SK-N-DZ (cell line): ENCODE measurements at regions not wholly inside any gene's neighbourhood (a gene's known extent, or its start where the extent isn't known, plus 50 kb on each side); places are given as distances from the start of the nearest gene placed in this dataset.
A peak's percentile ranks its signal among the peaks of the same experiment; 100 is the strongest.
"Not testable (repeated sequence)": the region's sequence is repeated elsewhere in the genome, so short reads cannot be mapped to it uniquely, and the experiment has no call there.

Experiments
- DNase-seq: peaks from one replicate; pipeline ENCODE4 v3.0.0-alpha.2; 2015; ENCODE audit warnings: low spot score

- DNase-seq = not testable (repeated sequence)
These were observed 51.8 kb upstream of the SLC39A8 start for GRCh38 chr4:102397056-102397455.

DNA sequence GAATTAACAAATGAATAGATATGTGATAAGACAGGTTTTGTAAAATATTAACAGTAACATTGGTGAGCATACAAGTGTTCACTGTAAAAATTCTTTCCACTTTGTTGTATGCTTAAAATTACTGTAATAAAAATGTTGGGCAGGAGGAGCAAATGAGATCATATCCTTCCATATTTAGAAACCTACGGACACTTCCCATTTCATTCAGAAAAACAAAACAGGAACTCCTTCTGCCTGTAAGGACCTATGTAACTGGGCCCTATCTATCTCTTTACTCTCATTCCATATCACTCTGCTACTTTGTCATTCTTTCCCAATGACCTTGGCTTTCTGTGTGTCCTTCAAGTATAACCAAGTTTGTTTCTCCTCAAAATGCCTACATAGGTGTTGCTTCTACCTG, 53.7 kb upstream of the SLC39A8 start:
- no peak for DNase-seq

GRCh38 chr4:102400898-102401297, 55.6 kb upstream of the SLC39A8 start:
- no peak for DNase-seq

DNA sequence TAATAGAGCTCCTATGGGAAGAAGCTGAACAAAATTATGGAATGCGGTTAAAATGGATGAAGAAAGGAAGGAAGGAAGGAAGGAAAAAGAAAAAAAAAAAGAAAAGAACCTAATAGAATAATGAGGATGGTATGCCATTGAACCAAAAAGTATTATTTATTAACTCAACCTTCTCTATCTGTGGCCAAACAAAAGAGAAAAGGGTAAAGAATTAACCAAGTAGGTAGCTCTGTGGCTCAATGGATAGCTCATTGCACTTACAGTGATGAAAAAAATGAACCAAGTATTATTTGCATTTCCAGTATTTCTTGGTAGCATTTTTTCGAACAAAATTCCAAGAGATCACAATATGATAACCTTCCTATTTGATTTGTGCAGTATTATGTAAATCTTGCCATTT, 56.9 kb upstream of the SLC39A8 start:
- no peak for DNase-seq

DNA sequence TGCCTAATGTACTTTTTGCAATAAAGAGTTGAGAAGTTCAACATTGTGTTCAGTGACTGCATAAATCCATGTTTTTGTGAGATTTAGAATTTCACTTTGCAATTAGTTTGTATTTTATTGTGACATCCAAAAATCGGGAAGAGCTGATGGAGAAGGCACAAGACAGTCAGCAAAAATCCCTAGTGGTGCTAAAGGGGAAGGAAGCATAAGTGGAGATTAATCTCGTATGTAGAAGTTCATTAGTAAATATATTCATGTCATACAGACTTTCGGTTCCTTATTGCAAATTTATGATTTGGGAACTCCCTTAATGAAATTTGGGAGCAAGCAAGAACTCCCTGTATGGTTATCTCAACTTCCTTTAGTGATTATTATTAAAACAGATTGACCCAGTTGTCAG, 57.8 kb upstream of the SLC39A8 start:
- DNase-seq = no peak

GRCh38 chr4:102404431-102404969, 59.2 kb upstream of the SLC39A8 start:
- DNase-seq = peak; percentile 47

GRCh38 chr4:102405821-102406401, 60.6 kb upstream of the SLC39A8 start:
- peak; percentile 57 for DNase-seq

GRCh38 chr4:102410884-102411283, 65.6 kb upstream of the SLC39A8 start:
- DNase-seq = not testable (repeated sequence)

- no peak for DNase-seq
These were observed 66.1 kb upstream of the SLC39A8 start for GRCh38 chr4:102411408-102411807.

- DNase-seq = no peak
These were observed 71.5 kb upstream of the SLC39A8 start for GRCh38 chr4:102416765-102417164.

DNA sequence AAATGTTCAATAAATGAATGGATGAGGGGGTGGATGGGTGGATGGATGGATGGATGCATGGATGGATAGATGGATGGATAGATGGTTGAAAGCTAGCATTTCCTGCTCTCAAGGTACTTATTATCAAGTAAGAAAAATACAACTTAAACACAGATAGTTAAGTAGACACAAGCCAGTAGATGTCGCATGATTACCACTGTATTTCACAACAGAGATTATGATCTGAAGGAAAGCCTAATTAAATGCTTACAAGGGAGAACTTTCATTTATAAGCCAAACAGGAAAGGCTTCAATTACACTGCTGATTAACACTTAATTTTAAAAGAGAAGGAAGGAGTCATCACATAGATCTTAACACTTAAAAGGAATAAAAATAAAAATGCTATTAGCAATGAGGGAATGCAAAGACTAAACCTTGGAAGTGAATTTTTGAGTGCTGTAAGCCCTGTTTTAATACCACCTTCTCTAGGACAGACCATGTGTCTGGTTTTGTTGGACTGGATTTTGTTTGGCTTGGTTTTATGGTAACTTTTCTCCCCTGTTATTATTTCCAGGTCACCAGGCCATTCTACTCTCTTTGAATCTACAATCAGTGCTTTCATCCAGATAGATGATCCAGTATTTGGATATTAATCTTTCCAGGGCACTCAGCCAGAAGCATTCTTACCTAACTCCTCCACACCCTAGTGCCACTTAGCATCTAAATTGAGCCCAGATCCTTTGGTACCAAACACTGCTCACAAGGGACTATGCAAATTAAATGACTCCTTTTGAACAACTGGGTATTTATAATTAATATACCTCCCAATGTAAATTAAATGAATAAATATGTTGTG, 75.5 kb upstream of the SLC39A8 start:
- DNase-seq = peak; percentile 15

DNA sequence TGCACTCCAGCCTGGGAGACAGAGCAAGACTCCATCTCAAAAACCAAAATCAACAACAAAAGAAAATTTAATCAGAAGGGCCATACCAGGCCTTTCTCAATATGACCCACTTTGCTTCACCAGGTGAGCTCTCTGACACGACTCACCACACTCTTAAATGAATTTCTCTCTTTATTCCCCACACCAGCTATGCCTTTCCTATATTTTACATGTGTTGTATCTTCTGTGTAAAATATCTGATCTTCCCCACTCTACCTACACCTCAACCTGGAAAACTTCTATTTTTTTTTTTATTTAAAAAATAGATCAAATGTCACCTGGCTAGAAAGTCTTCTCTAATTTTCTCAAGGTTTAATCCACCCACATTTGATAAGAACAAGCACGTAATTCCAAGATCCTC, 77.6 kb upstream of the SLC39A8 start:
- no peak for DNase-seq

DNA sequence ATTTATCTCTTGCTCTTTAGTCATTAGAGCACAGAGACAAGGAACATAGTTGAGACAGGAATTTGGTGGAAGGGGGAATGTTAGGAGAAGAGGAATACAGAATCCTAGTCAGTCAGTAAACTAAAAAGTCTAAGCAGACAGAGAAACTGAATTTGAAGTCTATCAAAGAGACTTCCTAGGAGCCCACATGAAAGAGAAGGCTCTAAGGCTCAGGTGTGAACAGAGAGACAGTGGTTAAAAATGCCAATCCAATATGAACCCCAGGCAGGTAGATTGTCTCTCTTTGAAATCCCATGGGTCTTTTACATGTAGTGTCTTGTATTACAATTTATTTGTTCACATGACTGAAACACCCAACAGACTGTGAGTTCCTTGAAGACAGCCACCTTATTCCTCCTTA, 77.8 kb upstream of the NFKB1 start:
- no peak for DNase-seq

DNA sequence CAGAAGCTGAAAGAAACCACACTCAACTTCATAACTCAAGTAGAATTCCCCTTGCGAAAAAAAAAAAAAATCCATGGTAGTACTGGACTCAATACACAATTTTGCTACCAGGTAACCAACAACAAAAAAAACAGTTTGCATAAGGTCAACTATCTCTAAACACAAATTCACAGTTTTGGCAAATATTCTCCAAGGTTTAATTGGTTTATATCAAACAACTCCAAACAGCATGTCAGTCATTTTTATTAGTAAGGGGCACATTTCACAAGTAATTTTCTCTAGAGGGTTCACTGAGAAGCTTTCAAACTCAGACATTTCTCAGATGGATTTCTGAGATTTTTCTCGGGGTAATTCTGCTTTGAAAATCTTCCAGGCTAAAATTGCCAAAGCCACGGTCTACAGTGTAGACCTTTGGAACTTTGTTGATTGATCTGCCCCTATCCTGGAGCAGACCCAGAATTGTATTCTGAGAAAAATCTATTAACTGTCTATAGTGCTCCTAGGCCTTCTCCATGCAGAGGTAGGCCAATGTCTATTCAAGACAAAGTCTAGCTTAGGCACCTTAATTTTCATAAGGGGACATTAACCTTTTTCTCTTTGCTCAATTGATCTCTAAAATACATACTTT, 73.7 kb upstream of the NFKB1 start:
- DNase-seq = no peak

DNA sequence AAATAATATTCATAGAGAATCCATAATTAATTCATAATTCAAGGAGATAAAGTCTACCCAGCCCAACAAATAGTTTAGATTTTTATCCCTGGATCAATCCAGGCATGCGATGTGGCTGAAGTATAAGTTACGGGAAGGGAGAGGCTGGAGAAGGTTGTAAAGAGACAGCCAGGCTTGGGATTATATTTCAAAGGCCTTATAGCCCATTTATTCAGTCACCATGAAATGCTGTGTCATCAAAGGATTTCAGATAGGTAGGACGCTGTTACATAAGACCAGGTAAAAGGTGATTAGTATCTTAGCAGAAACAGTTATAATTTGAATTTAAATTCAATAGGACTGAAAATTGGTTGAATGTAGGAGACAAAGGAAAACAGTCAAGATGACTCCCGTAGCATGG, 73.0 kb upstream of the NFKB1 start:
- DNase-seq = no peak

- no peak for DNase-seq
These were observed 71.6 kb upstream of the NFKB1 start for GRCh38 chr4:102429553-102429952.

DNA sequence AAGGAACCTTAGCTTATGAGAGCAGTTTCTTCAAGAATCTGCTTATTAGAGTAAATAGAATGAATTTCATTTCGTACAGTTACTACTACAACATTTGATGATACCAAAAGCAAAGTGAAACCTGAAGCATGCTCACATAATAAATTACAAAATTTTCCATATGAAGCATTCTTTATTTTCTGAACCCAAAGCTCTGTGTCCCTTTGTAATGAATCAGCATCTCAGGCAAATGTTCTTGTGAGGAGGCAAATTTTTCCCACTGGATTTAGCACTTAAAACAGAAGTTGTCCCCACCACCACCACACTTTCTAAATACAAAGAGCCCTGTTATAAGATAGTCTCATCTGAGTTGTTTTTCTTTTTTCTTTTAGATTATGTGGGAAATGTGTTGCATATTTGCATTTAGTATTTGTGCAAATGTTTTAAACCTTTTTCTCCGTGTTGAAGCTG, 70.7 kb upstream of the NFKB1 start:
- no peak for DNase-seq

DNA sequence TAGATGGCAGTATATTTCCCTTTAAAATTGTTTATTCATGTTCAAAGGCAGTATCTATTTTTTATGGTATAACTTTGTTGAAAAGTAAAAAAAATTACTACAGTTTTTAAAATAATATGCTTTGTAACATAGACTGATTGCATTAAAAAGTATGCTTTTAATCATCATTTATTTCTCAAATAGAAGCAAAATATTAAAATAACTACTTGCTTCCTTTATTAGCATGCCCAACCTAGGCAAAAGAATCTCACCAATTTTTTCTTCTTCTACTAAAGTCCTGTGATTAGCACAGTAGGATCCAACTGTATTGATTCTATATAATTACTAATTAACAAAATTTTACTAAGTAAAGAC, 69.6 kb upstream of the NFKB1 start:
- no peak for DNase-seq

- DNase-seq = no peak
These were observed 64.0 kb upstream of the NFKB1 start for GRCh38 chr4:102437111-102437510.

DNA sequence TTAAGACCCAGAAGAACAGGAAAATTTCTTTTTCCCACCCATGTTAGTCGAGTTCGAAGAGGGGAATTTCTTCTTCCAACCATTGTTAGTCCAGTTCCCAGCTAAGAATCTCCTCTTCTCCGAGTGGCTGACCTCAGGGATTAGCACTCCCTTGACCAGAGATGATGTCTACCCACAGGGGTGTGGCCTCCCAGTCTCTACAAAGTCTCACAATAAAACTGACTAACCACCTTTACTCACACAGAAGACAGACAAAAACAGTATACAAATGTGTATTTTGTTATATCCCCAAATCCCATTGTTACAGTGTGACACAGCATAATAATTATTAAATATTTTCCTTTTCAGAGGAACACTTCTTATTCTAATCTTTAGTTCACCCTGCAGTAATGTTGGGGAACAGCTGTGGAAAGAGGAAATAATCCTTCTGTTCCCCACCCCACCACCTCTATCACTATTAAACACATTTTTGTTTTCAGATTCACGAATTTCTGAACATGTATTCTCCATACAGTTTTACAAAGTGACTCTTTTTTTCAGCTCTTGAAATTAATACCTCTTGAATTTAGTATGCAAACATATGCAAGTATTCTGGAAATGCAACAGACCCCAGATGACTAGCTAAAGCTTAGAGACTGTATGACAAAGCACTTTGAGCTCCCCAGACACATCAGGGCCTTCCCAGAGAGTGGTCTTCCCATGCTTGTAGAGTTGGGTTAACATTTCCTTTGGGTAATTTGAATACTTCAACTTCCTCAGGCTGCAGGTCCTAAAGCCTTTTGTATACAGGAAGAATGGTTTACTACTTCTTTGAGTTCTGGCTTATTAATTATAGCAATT, 62.5 kb upstream of the NFKB1 start:
- no peak for DNase-seq

- DNase-seq = no peak
These were observed 61.9 kb upstream of the NFKB1 start for GRCh38 chr4:102439236-102439614.

- peak; percentile 36 for DNase-seq
These were observed 61.3 kb upstream of the NFKB1 start for GRCh38 chr4:102439812-102440211.
